NB4 (cell line): ENCODE measurements at regions not wholly inside any gene's neighbourhood (a gene's known extent, or its start where the extent isn't known, plus 50 kb on each side); places are given as distances from the start of the nearest gene placed in this dataset.

Experiments used
- DNase-seq: peaks from one replicate; pipeline ENCODE4 v3.0.0; 2010; ENCODE audit warnings: low read depth
- H3K4me3 ChIP-seq: one replicate; pipeline ENCODE4 v1.5.1; 2011; ENCODE audit warnings: mild to moderate bottlenecking, low read depth, low read length, moderate library complexity
- CTCF ChIP-seq: IDR thresholded peaks from one replicate; pipeline ENCODE4 v1.5.1; 2012; ENCODE audit warnings: low read depth, low read length
- MAX ChIP-seq: IDR thresholded peaks from 2 replicates; pipeline ENCODE4 v1.6.1; 2011; ENCODE audit warnings: low read depth, low read length
- MYC ChIP-seq: IDR thresholded peaks from 2 replicates; pipeline ENCODE4 v1.6.1; 2011; ENCODE audit warnings: low read depth, low read length
- POLR2A ChIP-seq: IDR thresholded peaks from 2 replicates; pipeline ENCODE4 v1.6.1; 2011; ENCODE audit warnings: mild to moderate bottlenecking; ENCODE audit not compliant: insufficient read length; ENCODE audit errors: extremely low read depth

GRCh38 chr1:68370101-68370915 is 79.4 kb downstream of the RPE65 start:
- no peak for DNase-seq
- TF ChIP-seq CTCF (no peak), POLR2A (no peak), MYC (no peak), MAX (no peak)
- H3K4me3 ChIP-seq, result no peak overlapping the region

GRCh38 chr1:68366572-68366971 is 83.2 kb downstream of the RPE65 start:
- H3K4me3 ChIP-seq, result no peak overlapping the region
- no peak for TF ChIP-seq MYC
- TF ChIP-seq CTCF, result no peak
- TF ChIP-seq POLR2A, result no peak
- TF ChIP-seq MAX, result no peak

GRCh38 chr1:68365709-68366382 is 83.9 kb downstream of the RPE65 start:
- H3K4me3 ChIP-seq, result no peak overlapping the region
- DNase-seq, result no peak
- TF ChIP-seq POLR2A, result no peak
- no peak for TF ChIP-seq MAX
- TF ChIP-seq MYC, result no peak
- TF ChIP-seq CTCF, result no peak

More at GRCh38 chr1:68366572-68366971, 83.2 kb downstream of the RPE65 start:
- no peak for DNase-seq

GRCh38 chr1:68363339-68363738 is 86.4 kb downstream of the RPE65 start:
- no peak for DNase-seq
- H3K4me3 ChIP-seq, result no peak overlapping the region
- TF ChIP-seq MAX (no peak), POLR2A (no peak), CTCF (no peak), MYC (no peak)

GRCh38 chr1:68361346-68361910 is 88.3 kb downstream of the RPE65 start:
- DNase-seq, result no peak
- TF ChIP-seq CTCF (no peak), MAX (no peak), POLR2A (no peak), MYC (no peak)
- H3K4me3 ChIP-seq, result no peak overlapping the region
